Pancreas (tissue), 10 donors: ENCODE measurements at regions not wholly inside any gene's neighbourhood (a gene's known extent, or its start where the extent isn't known, plus 50 kb on each side); places are given as distances from the start of the nearest gene placed in this dataset.
A peak's percentile ranks its signal among the peaks of the same experiment; 100 is the strongest.
"Not testable (repeated sequence)": the region's sequence is repeated elsewhere in the genome, so short reads cannot be mapped to it uniquely, and the experiment has no call there.

Experiments
- ATAC-seq, 4 donors: fragments of 200-7000 bp; cut with Tn5 transposase; one replicate each; pipeline versions ENCODE4 v1.8.0 to v1.9.1; 2020; ENCODE audit warnings: mild to moderate bottlenecking in 4 of 4, moderate library complexity in 4 of 4
- DNase-seq, 6 donors: peaks; one replicate each; pipeline ENCODE4 v3.0.0-alpha.2; 2020
- FAIRE-seq: peaks from 2 replicates; lab custom pipeline; 2012; peaks lifted over from hg19 to GRCh38; lab: Jason Lieb, UNC
- H3K27ac ChIP-seq, 4 donors: fragments of 200-600 bp; sonication (generic); 1 replicate in 3 of 4; 2 replicates in 1 of 4; pipeline versions ENCODE4 v1.5.0 to v1.8.0; 2020
- H3K27me3 ChIP-seq, 4 donors: fragments of 200-600 bp; one replicate each; pipeline ENCODE4 v1.8.0; 2021
- H3K36me3 ChIP-seq, 3 donors: fragments of 200-600 bp; sonication (generic) in 1 of 3; one replicate each; pipeline versions ENCODE4 v1.5.0 to v1.8.0; 2020 to 2021
- H3K4me1 ChIP-seq, 3 donors: fragments of 200-600 bp; one replicate each; pipeline ENCODE4 v1.8.0; 2021
- H3K4me3 ChIP-seq, 4 donors: fragments of 200-600 bp; sonication (generic) in 2 of 4; one replicate each; pipeline versions ENCODE4 v1.5.0 to v1.8.0; 2020 to 2021
- H3K9me3 ChIP-seq, 4 donors: fragments of 200-600 bp; one replicate each; pipeline ENCODE4 v1.8.0; 2021
- WGBS, 2 donors: extraction: QIAGEN DNeasy Blood & Tissue Kit; methylation state at CpG; one replicate each; pipeline ENCODE4 v1.1.7; 2013; 5-methylcytosine and 5-hydroxymethylcytosine counted together
- intact Hi-C, 3 donors: fragments of 100-400 bp; cut with DNase I; formaldehyde crosslinking; loops; one replicate each; pipeline versions ENCODE4 v1.11.1 to v1.14.2; 2022
- TF ChIP-seq, protein P1 (sequence below), 4 donors: fragments of 200-600 bp; sonication (generic) in 3 of 4; IDR thresholded peaks; one replicate each; pipeline versions ENCODE4 v1.5.0 to v1.8.0; 2021; ENCODE audit warnings: antibody characterized with exemption in 4 of 4
- donor health status: healthy with polysubstance abuse.
- donor health status: DM: no; HTN: no; CAD: no; lungs with moderate emphysema.
- donor health status: DM: no; HTN: no; CAD: no.
- donor health status: control.
- donor health status: control.
- donor health status: Bipolar disorder and iron deficiency.
- donor health status: DM: yes; HTN: yes; CAD: no.
- donor health status: DM: no; HTN: no; CAD: no.
- donor health status: DM: no; HTN: no; CAD: no.
- donor health status: DM: yes; HTN: yes; CAD: no.

- WGBS, 2 donors = 28 to 29% methylated on average over 3 of the region's 3 CpGs
- ATAC-seq = no peak
- H3K27ac ChIP-seq = no peak overlapping the region
These were observed 94.8 kb upstream of the CYRIA start for GRCh38 chr2:16760426-16760825.

DNA sequence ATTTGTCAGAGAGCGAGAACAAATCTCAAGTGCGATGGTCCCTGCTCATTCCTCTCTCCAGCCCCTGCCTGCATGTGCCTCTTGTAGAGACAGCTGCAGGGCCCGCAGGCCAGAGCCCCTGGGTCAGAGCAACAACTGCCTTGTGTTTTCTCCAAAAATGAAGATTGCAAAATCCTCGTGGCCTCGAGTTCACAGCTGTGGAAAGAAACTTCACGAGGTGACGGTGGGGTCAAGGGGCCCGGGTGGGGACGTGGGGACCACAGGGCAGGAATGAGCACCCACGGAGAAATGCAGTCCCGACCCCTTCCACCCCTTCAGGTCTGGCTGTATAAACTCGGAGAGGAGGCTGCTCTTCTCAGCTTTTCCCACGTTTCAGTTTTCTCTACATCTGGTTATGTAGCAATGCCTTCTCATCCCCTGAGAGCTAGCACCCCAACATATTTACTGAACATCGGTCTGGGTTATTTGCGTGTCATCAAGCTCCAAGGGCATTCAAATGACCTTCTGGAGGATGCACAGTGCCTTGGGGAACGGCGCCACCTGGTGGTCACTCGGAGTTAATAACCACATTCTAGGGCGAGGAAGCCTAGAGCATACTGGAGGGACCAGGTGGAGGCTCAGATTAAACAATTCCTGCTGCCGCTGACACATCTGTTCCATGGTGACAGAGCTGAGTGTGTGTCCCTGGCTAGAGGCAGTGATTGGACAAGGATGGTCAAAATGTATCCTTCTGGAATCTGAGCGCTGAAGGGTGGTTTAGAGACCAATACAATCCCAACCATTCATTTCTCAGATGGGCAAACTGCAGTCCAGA is 91.4 kb upstream of the CYRIA start:
- Histone ChIP-seq H3K4me3 (no peak overlapping the region), H3K9me3 (no peaks in the 10 kb centered on the region), H3K4me1 (no peaks in the 10 kb centered on the region), H3K27me3 (no peaks in the 10 kb centered on the region), H3K36me3 (no peaks in the 10 kb centered on the region), H3K27ac (no peak overlapping the region)
- peak; percentile 81 to 98 (median 96) for ATAC-seq
- FAIRE-seq = no peak
- 21 to 24% methylated on average over 21 of the region's 21 CpGs for WGBS, 2 donors
- TF ChIP-seq, protein P1, sequence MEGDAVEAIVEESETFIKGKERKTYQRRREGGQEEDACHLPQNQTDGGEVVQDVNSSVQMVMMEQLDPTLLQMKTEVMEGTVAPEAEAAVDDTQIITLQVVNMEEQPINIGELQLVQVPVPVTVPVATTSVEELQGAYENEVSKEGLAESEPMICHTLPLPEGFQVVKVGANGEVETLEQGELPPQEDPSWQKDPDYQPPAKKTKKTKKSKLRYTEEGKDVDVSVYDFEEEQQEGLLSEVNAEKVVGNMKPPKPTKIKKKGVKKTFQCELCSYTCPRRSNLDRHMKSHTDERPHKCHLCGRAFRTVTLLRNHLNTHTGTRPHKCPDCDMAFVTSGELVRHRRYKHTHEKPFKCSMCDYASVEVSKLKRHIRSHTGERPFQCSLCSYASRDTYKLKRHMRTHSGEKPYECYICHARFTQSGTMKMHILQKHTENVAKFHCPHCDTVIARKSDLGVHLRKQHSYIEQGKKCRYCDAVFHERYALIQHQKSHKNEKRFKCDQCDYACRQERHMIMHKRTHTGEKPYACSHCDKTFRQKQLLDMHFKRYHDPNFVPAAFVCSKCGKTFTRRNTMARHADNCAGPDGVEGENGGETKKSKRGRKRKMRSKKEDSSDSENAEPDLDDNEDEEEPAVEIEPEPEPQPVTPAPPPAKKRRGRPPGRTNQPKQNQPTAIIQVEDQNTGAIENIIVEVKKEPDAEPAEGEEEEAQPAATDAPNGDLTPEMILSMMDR (IDR thresholded peaks at IDR 0.05) = peak; percentile 75 to 87 (median 84)
- intact Hi-C loops = loop anchor here in 2 of 3 donors (5.0 kb wide), 1 partner anchor 145 kb away; no protein-coding TSS in a partner anchor
- DNase-seq = peak; percentile 48 to 86 (median 71)

More at GRCh38 chr2:16760426-16760825, 94.8 kb upstream of the CYRIA start:
- H3K36me3 ChIP-seq = no peaks in the 10 kb centered on the region
- H3K27me3 ChIP-seq = no peaks in the 10 kb centered on the region
- no peak for FAIRE-seq
- no peaks in the 10 kb centered on the region for H3K9me3 ChIP-seq
- DNase-seq = no peak
- intact Hi-C loops = no loop called here
- TF ChIP-seq, protein P1 (IDR thresholded peaks at IDR 0.05) = no peak
- H3K4me1 ChIP-seq = peaks cover 0 to 3% (median 0%) of the 10 kb centered on the region in 3 donors
- H3K4me3 ChIP-seq = no peak overlapping the region

GRCh38 chr2:16755442-16755841 is 89.8 kb upstream of the CYRIA start:
- H3K4me1 ChIP-seq = no peaks in the 10 kb centered on the region
- H3K27me3 ChIP-seq = no peaks in the 10 kb centered on the region
- 58 to 64% methylated on average over 9 of the region's 9 CpGs for WGBS, 2 donors
- H3K27ac ChIP-seq = no peak overlapping the region
- intact Hi-C loops = loop anchor here in 2 of 3 donors (5.0 kb wide), 1 partner anchor 143 kb away; no protein-coding TSS in a partner anchor
- H3K36me3 ChIP-seq = no peaks in the 10 kb centered on the region
- TF ChIP-seq, protein P1 (IDR thresholded peaks at IDR 0.05) = no peak
- H3K9me3 ChIP-seq = no peaks in the 10 kb centered on the region
- DNase-seq = peak in 1 of 6 donors; percentile 6
- no peak overlapping the region for H3K4me3 ChIP-seq
- no peak for FAIRE-seq
- no peak for ATAC-seq

GRCh38 chr2:16753025-16753424 is 87.4 kb upstream of the CYRIA start:
- H3K27me3 ChIP-seq, H3K27ac ChIP-seq, ATAC-seq, DNase-seq, H3K4me1 ChIP-seq, FAIRE-seq, H3K4me3 ChIP-seq, H3K9me3 ChIP-seq, H3K36me3 ChIP-seq, intact Hi-C loops: not testable (repeated sequence)
- 73 to 93% methylated on average over 1 of the region's 1 CpG for WGBS, 2 donors

DNA sequence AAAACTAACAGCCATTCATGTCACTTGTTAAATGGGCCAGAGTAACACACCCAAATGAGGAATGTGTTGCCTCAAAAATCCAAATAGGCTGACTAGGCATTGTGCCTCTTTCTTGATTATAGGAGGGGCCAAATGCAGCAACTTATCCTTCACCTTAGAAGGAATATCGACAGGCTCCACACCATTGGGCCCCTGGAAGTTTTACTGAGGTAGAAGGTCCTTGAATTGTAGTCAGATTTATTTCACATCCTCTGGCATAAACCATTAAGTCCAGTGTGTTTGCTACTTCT is 85.2 kb upstream of the CYRIA start:
- H3K27me3 ChIP-seq, H3K4me1 ChIP-seq, H3K4me3 ChIP-seq, ATAC-seq, intact Hi-C loops, H3K9me3 ChIP-seq, FAIRE-seq, H3K36me3 ChIP-seq, H3K27ac ChIP-seq, DNase-seq: not testable (repeated sequence)
- WGBS, 2 donors = 86 to 90% methylated on average over 1 of the region's 1 CpG
